DND-41 (cell line): ENCODE measurements at regions not wholly inside any gene's neighbourhood (a gene's known extent, or its start where the extent isn't known, plus 50 kb on each side); places are given as distances from the start of the nearest gene placed in this dataset.

ENCODE experiments used
- EZH2 ChIP-seq: IDR thresholded peaks from 3 replicates; pipeline ENCODE4 v1.6.1; 2012; ENCODE audit warnings: borderline replicate concordance, low read depth, mild to moderate bottlenecking, moderate library complexity, low read length, inconsistent platforms; ENCODE audit not compliant: severe bottlenecking
- TF ChIP-seq, protein P1 (sequence below): IDR thresholded peaks from 2 replicates; pipeline ENCODE4 v1.5.1; 2012; ENCODE audit warnings: borderline replicate concordance, low read length, moderate library complexity, mild to moderate bottlenecking; ENCODE audit not compliant: poor library complexity, severe bottlenecking; ENCODE audit errors: extremely low read depth

DNA sequence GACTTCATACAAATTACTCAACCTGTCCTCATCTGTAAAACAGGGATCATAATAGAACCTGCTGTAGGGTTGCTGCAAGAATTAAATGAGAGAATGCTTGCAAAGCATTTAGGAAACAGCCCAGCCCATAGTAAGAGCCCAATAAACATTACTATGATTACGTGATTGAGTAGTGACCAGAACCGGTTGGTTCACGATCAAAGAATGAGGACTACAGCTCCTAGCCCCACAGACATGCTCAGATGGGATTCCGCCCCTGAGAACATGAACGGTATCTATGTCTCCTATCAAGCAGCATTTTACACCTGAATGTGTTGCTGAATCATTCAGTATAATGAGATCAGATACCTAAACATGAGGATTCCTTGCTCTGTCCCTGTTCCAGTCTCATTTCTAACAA lies 104.8 kb upstream of the ZNF648 start:
- TF ChIP-seq, protein P1, sequence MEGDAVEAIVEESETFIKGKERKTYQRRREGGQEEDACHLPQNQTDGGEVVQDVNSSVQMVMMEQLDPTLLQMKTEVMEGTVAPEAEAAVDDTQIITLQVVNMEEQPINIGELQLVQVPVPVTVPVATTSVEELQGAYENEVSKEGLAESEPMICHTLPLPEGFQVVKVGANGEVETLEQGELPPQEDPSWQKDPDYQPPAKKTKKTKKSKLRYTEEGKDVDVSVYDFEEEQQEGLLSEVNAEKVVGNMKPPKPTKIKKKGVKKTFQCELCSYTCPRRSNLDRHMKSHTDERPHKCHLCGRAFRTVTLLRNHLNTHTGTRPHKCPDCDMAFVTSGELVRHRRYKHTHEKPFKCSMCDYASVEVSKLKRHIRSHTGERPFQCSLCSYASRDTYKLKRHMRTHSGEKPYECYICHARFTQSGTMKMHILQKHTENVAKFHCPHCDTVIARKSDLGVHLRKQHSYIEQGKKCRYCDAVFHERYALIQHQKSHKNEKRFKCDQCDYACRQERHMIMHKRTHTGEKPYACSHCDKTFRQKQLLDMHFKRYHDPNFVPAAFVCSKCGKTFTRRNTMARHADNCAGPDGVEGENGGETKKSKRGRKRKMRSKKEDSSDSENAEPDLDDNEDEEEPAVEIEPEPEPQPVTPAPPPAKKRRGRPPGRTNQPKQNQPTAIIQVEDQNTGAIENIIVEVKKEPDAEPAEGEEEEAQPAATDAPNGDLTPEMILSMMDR: no peak
- no peak for TF ChIP-seq EZH2
